Anterior cingulate cortex (tissue), 58 donors: ENCODE measurements at regions not wholly inside any gene's neighbourhood (a gene's known extent, or its start where the extent isn't known, plus 50 kb on each side); places are given as distances from the start of the nearest gene placed in this dataset.

Experiments used
- DNase-seq, 58 donors: peaks; one replicate each; lab custom pipeline; 2025; lab: John Stamatoyannopoulos, UW

- DNase-seq: no peak
These were observed 96.4 kb upstream of the DDIT4L start for GRCh38 chr4:100286636-100287035.

GRCh38 chr4:100285121-100285520, 94.9 kb upstream of the DDIT4L start:
- DNase-seq: no peak

- DNase-seq: no peak
These were observed 94.0 kb upstream of the DDIT4L start for GRCh38 chr4:100284129-100284880.

GRCh38 chr4:100280807-100281206, 90.5 kb upstream of the DDIT4L start:
- no peak for DNase-seq

DNA sequence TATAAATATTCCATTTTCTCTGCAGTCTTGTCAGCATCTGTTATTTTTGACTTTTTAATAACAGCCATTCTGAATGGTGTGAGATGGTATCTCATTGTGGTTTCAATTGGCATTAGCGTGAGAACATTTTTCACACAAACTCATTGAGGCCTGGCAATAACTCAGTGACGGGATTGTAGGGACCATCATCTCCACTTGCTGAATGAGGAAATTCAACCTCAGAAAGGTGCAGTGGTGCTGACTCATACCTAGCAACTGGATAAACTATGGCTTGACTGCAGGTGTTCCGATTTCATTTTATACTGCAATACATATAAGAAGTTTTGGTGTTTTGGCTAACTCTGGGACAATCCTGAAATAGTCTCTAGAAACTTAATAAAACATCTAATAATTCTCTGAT, 88.3 kb upstream of the DDIT4L start:
- DNase-seq: no peak

- DNase-seq: no peak
These were observed 79.2 kb upstream of the DDIT4L start for GRCh38 chr4:100269446-100269845.

DNA sequence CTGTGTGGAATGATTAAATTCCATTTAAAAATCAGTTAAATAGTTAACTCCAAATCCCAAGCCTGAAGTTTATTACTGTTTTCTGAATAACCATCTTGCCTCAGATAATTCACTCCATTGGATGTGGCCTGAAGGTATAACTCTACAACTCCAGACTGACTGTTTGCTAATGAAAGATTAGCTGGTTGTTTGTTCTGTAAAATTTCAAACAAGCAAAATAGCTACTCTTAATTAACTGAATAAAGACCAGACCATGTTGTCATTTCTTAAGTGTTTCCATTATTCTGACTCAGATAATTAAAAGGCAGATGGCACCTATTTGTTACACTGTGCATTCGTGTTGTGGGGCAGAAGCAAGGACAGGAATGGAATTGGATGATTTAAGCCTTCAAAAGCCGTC, 78.5 kb upstream of the DDIT4L start:
- DNase-seq: no peak

- no peak for DNase-seq
These were observed 71.1 kb upstream of the DDIT4L start for GRCh38 chr4:100261346-100261745.

DNA sequence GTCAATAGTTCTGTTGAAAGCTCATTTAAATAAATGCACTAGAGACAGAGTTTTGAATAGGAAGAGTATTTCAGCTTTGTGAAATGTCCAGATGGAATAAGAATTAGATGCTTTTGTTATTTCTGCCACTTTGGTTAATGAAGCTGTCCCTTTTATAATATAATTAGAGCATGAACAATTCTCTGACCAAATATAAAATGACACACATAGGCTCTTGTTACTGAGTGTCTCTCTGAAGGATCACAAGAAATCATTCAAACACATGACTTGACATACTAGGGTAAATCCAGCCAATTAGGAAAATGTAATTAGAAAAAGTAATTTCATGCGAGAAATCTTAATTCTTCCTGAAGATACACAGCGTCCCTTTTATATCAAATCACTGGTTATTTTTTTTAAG, 68.4 kb upstream of the DDIT4L start:
- no peak for DNase-seq

DNA sequence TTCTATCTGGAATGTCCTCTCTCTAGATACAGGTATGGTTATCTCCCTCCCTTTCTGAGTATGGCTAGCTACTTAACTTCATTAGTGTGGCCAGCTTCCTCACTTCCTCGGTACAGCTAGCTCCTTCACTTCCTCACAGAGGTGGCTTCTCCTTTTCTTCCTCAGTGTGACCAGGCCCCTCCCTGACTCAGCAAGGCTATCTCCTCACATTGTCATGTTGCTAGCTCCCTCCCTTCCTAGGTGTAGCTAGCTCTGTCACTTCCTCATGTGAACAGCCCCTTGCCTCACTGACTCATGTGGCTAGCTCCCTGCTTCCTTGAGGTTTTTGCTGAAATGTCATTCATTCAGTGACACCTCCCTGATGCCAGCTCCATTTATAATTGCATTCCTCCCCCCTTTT, 67.3 kb upstream of the DDIT4L start:
- no peak for DNase-seq

DNA sequence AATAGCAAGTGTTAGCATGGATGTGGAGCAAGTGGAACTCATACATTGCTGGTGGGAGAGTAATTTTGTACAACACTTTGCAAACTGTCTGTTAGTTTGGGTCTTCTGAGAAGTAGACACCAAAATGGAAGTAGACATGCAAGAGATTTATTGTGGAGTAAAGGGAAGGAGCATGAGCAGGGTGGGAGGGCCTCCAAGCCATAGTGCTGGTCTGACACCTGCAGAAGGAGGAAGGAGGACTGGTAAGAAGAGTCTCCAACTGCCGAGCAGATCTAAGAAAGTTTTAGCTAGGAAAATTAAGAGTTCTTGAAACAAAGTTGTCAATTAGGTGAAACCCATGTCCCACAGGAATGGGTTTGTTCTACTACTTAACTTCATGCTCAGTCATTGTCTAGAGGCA, 64.0 kb upstream of the DDIT4L start:
- DNase-seq: no peak

GRCh38 chr4:100248476-100248875, 58.2 kb upstream of the DDIT4L start:
- no peak for DNase-seq

- DNase-seq: no peak
These were observed 56.4 kb upstream of the DDIT4L start for GRCh38 chr4:100246697-100247096.

GRCh38 chr4:100244347-100244746, 54.1 kb upstream of the DDIT4L start:
- no peak for DNase-seq
